ENCODE measurements at regions not wholly inside any gene's neighbourhood (a gene's known extent, or its start where the extent isn't known, plus 50 kb on each side); places are given as distances from the start of the nearest gene placed in this dataset.

- ATAC-seq: no peak
- TF ChIP-seq POU6F1 (CRISPR knock-in tag; IDR thresholded peaks at IDR 0.05; ENCODE audit: borderline replicate concordance, low read depth) (no peak), PPARA (CRISPR knock-in tag; IDR thresholded peaks at IDR 0.05; ENCODE audit: borderline replicate concordance) (no peak), ZC3H10 (CRISPR knock-in tag; IDR thresholded peaks at IDR 0.05) (no peak), ZFP30 (CRISPR knock-in tag; IDR thresholded peaks at IDR 0.05) (no peak), TOX (CRISPR knock-in tag; IDR thresholded peaks at IDR 0.05; ENCODE audit: borderline replicate concordance) (no peak), ZNF8 (CRISPR knock-in tag; IDR thresholded peaks at IDR 0.05) (no peak), ZFP3 (CRISPR knock-in tag; IDR thresholded peaks at IDR 0.05) (no peak), SNAI2 (CRISPR knock-in tag; IDR thresholded peaks at IDR 0.05) (no peak)
Measured at GRCh38 chr10:64096941-64097340, 575.7 kb downstream of the REEP3 start.

DNA sequence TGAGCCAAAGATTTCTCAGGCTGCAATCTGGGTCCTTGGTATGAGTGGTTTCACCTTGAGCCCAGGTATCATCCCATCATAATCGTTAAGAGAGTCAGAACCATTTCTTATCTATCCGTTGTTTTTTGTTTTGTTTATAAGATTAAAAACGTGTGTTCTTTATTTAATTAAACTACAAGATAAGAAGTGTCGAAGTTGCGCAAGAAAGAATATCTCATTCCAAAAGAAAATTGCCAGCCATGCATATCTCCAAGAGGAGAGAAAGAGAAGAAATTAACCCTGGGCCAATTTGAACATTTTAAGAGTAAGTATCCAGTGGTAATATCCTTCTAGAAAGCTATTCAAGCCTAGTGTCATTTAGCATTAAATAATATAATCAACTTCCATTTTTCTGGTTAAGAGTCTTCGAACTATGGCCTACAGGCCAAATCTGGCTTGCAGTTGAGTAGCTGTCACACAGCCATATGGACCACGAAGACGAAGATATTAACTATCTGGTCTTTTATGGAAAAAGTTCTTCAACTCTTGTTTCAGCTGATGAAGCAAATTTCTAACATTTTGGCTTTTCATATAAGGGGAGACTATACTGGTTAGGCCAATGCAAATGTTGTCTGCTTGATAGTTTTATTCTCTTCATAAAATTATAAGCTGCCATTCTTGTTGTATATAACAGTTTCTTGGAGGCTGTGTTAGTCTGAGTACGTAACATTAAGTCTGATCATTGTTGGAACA, 576.4 kb downstream of the REEP3 start:
- TF ChIP-seq TSHZ2 (CRISPR knock-in tag; IDR thresholded peaks at IDR 0.05) (no peak), RARB (CRISPR knock-in tag; IDR thresholded peaks at IDR 0.05) (no peak), ZFP30 (CRISPR knock-in tag; IDR thresholded peaks at IDR 0.05) (no peak), TOX (CRISPR knock-in tag; IDR thresholded peaks at IDR 0.05; ENCODE audit: borderline replicate concordance) (no peak), BACH2 (CRISPR knock-in tag; IDR thresholded peaks at IDR 0.05; ENCODE audit: borderline replicate concordance) (no peak), ISL1 (CRISPR knock-in tag; IDR thresholded peaks at IDR 0.05) (no peak)
- no peak for ATAC-seq

DNA sequence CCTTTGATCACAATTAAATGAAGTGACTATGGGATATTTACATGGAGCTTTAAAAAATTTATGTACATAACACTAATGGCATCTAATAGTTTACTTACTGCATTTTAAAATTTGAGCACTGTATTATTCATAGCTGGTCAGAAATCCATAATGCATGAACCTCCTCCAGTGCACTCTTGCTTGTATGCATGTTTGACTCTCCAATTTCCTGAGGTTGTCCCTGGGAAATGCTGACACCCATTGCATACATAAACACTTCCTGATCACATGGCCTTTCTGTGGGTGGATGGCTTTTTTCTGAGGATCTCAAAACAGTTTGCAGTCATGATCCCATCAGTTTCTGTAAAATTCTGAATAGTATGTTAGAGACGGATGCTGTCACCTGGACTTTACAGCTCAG, 577.8 kb downstream of the REEP3 start:
- ATAC-seq: no peak
- no peak for TF ChIP-seq ZNF565 (CRISPR knock-in tag; conservative IDR thresholded peaks at IDR 0.05; ENCODE audit: low read depth)
- TF ChIP-seq OSR1 (CRISPR knock-in tag; IDR thresholded peaks at IDR 0.05): no peak
- no peak for TF ChIP-seq TCF4 (CRISPR knock-in tag; IDR thresholded peaks at IDR 0.05; ENCODE audit: borderline replicate concordance)
- no peak for TF ChIP-seq ZFP30 (CRISPR knock-in tag; IDR thresholded peaks at IDR 0.05)
- no peak for TF ChIP-seq ISL1 (CRISPR knock-in tag; IDR thresholded peaks at IDR 0.05)
- no peak for TF ChIP-seq CREB5 (CRISPR knock-in tag; IDR thresholded peaks at IDR 0.05; ENCODE audit: low read depth)
- no peak for TF ChIP-seq RARB (CRISPR knock-in tag; IDR thresholded peaks at IDR 0.05)
- no peak for TF ChIP-seq BACH2 (CRISPR knock-in tag; IDR thresholded peaks at IDR 0.05; ENCODE audit: borderline replicate concordance)
- TF ChIP-seq POU6F1 (CRISPR knock-in tag; IDR thresholded peaks at IDR 0.05; ENCODE audit: borderline replicate concordance, low read depth): no peak
- TF ChIP-seq ESRRG (CRISPR knock-in tag; IDR thresholded peaks at IDR 0.05): no peak
- TF ChIP-seq CSRNP3 (CRISPR knock-in tag; IDR thresholded peaks at IDR 0.05): no peak
